OCI-LY1 (cell line): ENCODE measurements at regions not wholly inside any gene's neighbourhood (a gene's known extent, or its start where the extent isn't known, plus 50 kb on each side); places are given as distances from the start of the nearest gene placed in this dataset.

Source experiments
- CTCF ChIP-seq: fragments of 200-600 bp; sonication (generic), shearing (Covaris generic); IDR thresholded peaks from 2 replicates; pipeline ENCODE4 v1.5.1; 2017; ENCODE audit warnings: mild to moderate bottlenecking, antibody characterized with exemption, low read length, moderate library complexity, mixed read lengths
- EZH2 ChIP-seq: fragments of 200-600 bp; sonication (generic), shearing (Covaris generic); IDR thresholded peaks from 2 replicates; pipeline ENCODE4 v1.8.0; 2017; ENCODE audit warnings: borderline replicate concordance, mixed run types, mild to moderate bottlenecking, antibody characterized with exemption, low read length, moderate library complexity, mixed read lengths

- TF ChIP-seq CTCF: no peak
- no peak for TF ChIP-seq EZH2
These were observed 136.4 kb upstream of the HTR2A start for GRCh38 chr13:47033216-47033615.
